ENCODE measurements at regions not wholly inside any gene's neighbourhood (a gene's known extent, or its start where the extent isn't known, plus 50 kb on each side); places are given as distances from the start of the nearest gene placed in this dataset.

DNA sequence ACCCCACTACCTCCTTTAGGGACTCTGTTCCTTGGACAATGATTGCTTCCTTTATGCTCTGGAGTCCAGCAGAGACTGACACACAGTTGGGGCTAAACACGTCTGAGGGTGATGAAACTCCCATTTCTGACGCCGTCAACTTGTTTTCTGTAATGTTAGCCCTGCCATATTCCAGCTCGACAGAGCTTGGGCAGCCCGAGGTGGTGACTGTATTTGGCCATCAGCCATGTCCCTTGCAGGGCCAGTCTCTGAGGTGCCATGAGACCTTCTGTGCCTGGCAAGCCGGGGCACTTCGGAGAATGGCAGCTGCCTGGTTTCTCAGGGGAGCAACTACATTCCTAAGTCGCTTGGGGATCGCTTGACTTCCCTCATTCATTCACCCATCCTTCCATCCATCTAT, 278.9 kb upstream of the TNRC6C start:
- POLR2A ChIA-PET, result no interaction called here
- DNase-seq (no peak), ATAC-seq (ENCODE audit: low read depth) (no peak)
- H3K4me1 Mint-ChIP-seq, result no peaks in the 10 kb centered on the region
- no peak overlapping the region for H3K27ac Mint-ChIP-seq
- H3K4me3 Mint-ChIP-seq, result no peak overlapping the region
- H3K27me3 Mint-ChIP-seq, result no peaks in the 10 kb centered on the region
- peaks cover 7% of the 10 kb centered on the region for H3K36me3 Mint-ChIP-seq
- no peaks in the 10 kb centered on the region for H3K9me3 Mint-ChIP-seq

DNA sequence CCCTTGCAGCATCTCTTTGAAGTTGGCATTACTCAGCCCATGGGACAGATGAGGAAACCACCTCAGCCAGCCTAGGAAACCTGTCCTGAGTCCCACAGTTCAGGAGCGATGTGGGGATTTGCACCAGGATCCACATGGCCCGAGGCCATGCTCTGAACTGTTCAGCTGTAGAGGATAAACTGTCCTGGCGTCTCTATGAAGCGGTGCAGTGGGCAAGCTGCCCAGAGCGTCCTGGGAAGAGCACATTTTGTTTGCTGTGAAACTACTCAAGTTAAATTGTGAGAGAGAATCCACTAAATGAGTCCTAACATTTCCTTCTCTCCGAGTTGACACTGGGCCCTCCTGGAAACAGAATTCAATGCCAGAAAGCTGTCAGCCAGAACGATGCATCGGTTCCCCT, 276.6 kb upstream of the TNRC6C start:
- no peak for DNase-seq

DNA sequence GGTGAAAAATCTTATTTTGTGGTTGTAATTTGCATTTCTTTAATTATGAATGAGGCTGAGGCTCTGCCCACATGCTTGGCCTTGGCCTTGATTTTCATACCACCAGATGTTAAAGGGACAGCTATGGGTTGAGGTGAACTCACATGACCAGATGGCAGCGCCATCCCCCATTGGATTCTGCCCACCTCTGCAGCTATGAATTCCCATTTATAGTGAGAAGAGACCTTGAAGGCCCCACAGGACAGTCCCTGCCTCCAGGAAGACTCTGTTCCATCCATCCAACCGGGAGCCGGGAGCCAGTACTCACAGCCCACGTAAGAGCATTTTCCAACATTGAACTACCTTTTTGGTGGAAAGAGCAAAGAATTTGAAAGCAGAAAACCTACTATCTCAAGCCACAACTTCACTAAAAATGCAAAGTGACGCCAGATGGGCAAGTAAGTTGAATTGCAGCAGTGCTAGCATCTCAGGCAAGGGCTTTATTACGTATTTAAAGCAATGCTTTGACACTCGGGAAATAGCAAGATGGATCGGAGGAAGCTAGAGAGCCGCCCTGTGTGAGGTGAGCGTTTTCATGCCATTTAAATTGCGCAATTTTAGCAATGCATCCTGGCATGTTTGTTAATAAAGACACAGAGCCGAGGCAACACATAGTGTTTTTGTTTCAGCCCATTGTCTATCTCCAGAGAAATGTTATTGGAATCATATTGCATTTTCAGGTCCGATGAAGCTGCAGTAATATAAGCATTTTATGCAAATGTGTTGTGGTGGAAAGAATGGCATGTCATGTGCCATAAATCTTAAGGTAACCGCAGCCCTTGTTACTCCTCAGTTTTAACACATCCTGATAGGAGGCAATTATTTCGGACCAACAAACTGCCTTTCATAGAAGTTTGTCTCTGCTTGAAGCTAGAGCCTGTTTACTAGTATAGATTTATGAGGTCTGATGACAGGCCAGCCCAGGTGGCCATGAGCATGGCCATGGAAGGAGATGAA, 273.4 kb upstream of the TNRC6C start:
- peaks cover 1% of the 10 kb centered on the region for H3K36me3 Mint-ChIP-seq
- POLR2A ChIA-PET, result no interaction called here
- DNase-seq (no peak), ATAC-seq (ENCODE audit: low read depth) (no peak)
- H3K27ac Mint-ChIP-seq, result no peak overlapping the region
- H3K9me3 Mint-ChIP-seq, result no peaks in the 10 kb centered on the region
- H3K4me3 Mint-ChIP-seq, result no peak overlapping the region
- peaks cover under 1% of the 10 kb centered on the region for H3K4me1 Mint-ChIP-seq
- H3K27me3 Mint-ChIP-seq, result peaks cover 3% of the 10 kb centered on the region

More for the DNA sequence above, 276.6 kb upstream of the TNRC6C start:
- no peaks in the 10 kb centered on the region for H3K9me3 Mint-ChIP-seq
- H3K36me3 Mint-ChIP-seq, result peaks cover 5% of the 10 kb centered on the region
- ATAC-seq (ENCODE audit: low read depth), result no peak
- no peaks in the 10 kb centered on the region for H3K27me3 Mint-ChIP-seq
- no peak overlapping the region for H3K4me3 Mint-ChIP-seq
- H3K4me1 Mint-ChIP-seq, result no peaks in the 10 kb centered on the region
- POLR2A ChIA-PET, result no interaction called here
- no peak overlapping the region for H3K27ac Mint-ChIP-seq

DNA sequence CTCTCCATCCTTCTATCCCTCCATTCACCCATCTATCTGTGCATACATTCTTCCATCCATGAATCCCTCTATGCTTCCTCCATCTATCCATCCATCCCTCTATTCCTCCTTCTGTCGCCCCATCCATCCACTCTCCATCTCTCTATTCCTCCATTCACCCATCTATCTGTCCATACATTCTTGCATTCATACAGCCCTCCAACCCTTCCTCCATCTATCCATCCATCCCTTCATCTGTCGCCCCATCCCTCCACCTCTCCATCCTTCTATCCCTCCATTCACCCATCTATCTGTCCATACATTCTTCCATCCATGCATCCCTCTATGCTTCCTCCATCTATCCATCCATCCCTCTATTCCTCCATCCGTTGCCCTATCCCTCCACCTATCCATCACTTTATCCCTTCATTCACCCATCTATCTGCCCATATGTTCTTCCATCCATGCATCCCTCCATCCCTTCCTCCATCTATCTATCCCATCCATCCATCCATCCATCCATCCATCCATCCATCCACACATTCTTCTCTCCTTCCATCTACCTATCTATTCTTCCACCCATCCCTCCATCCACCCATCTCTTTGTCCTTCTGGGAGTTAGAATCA, 272.5 kb upstream of the TNRC6C start:
- Mint-ChIP-seq H3K9me3 (no peaks in the 10 kb centered on the region), H3K4me1 (peaks cover 6% of the 10 kb centered on the region), H3K27me3 (peaks cover 3% of the 10 kb centered on the region), H3K36me3 (peaks cover 1% of the 10 kb centered on the region), H3K27ac (no peak overlapping the region), H3K4me3 (no peak overlapping the region)
- POLR2A ChIA-PET, result no interaction called here
- DNase-seq (no peak), ATAC-seq (ENCODE audit: low read depth) (no peak)

DNA sequence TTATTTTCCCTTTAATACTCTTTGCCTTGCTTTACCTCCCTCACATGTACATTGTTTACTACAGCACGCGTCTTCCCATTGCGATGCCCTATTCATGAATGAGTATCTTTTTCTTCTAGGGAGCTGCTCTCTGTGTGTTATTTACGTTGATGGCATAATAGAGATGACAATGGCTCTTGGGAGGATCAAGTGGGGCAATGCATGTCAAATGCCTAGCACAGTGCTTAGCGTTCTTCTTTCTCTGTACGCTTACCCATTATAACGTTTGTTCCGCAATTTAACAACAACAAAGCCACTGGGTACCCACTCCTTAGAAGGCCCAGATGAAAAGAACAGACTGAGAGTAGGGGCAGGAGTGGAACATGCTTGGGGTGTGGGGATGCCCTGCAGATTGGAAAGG, 271.6 kb upstream of the TNRC6C start:
- no peak for DNase-seq
- POLR2A ChIA-PET, result no interaction called here
- peaks cover 13% of the 10 kb centered on the region for H3K4me1 Mint-ChIP-seq
- no peak overlapping the region for H3K27ac Mint-ChIP-seq
- ATAC-seq (ENCODE audit: low read depth), result no peak
- H3K4me3 Mint-ChIP-seq, result no peak overlapping the region
- H3K27me3 Mint-ChIP-seq, result peaks cover 5% of the 10 kb centered on the region
- H3K9me3 Mint-ChIP-seq, result no peaks in the 10 kb centered on the region
- peaks cover 1% of the 10 kb centered on the region for H3K36me3 Mint-ChIP-seq

DNA sequence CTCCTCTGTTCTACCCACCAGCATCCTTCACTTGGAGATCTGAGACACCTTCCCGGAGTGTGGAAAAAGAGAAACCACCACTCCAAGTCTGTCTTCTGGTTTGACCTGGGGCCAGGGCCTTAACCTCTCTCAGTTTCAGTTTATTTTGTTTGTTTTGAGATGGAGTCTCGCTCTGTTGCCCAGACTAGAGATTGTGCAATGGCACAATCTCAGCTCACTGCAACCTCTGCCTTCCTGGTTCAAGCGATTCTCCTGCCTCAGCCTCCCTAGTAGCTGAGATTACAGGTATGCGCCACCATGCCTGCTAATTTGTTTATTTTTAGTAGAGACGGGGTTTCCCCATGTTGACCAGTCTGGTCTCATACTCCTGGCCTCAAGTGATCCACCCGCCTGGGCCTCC, 271.1 kb upstream of the TNRC6C start:
- DNase-seq, result no peak
- Mint-ChIP-seq H3K9me3 (no peaks in the 10 kb centered on the region), H3K4me1 (peaks cover 18% of the 10 kb centered on the region), H3K27me3 (peaks cover 5% of the 10 kb centered on the region), H3K4me3 (no peak overlapping the region), H3K36me3 (peaks cover 1% of the 10 kb centered on the region), H3K27ac (no peak overlapping the region)
- POLR2A ChIA-PET, result no interaction called here
- ATAC-seq (ENCODE audit: low read depth), result no peak

DNA sequence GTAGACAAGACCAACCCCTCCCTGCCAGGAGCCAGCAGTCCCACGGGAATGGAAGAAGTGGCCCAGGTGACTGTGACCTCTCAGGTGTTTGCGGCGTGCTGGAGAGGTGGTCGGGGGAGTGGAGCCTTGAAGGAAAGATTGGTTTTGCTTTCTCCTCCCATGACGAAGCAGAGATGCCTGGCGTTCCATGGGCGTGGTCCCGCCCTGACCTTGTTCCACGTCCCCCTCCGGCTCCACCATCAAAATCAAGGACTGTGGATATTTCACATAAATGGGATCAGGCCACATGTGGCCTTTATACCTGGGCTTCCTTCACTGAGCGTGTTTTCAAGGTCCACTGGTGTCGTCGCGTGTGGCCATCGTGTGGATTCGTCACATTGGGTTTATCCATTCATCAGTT, 270.6 kb upstream of the TNRC6C start:
- peaks cover 5% of the 10 kb centered on the region for H3K27me3 Mint-ChIP-seq
- H3K4me1 Mint-ChIP-seq, result peaks cover 21% of the 10 kb centered on the region
- no peaks in the 10 kb centered on the region for H3K36me3 Mint-ChIP-seq
- POLR2A ChIA-PET, result no interaction called here
- no peak overlapping the region for H3K27ac Mint-ChIP-seq
- DNase-seq (no peak), ATAC-seq (ENCODE audit: low read depth) (no peak)
- no peaks in the 10 kb centered on the region for H3K9me3 Mint-ChIP-seq
- no peak overlapping the region for H3K4me3 Mint-ChIP-seq

DNA sequence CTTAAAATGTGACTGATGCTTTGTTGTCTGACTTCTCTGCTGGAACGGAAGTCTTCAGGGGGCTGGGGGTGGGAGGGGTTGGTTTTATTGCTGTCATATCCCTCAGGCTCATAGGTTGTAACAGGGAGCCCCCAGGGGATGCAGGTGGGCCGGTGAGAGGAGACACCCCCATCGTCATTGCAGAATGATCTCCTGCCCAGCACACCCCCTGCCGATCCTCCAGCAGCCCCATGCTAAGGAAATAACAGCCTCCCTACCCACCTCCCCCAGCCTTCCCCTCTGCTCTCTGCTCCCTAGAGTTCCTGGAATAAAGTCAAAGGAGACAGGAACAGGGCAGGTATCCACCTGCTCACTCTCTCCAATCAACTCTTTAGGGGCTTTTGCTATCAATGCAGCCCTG, 270.1 kb upstream of the TNRC6C start:
- DNase-seq (no peak), ATAC-seq (ENCODE audit: low read depth) (no peak)
- H3K9me3 Mint-ChIP-seq, result no peaks in the 10 kb centered on the region
- H3K4me3 Mint-ChIP-seq, result no peak overlapping the region
- H3K36me3 Mint-ChIP-seq, result no peaks in the 10 kb centered on the region
- no peak overlapping the region for H3K27ac Mint-ChIP-seq
- peaks cover 21% of the 10 kb centered on the region for H3K4me1 Mint-ChIP-seq
- H3K27me3 Mint-ChIP-seq, result peaks cover 5% of the 10 kb centered on the region
- POLR2A ChIA-PET, result no interaction called here

DNA sequence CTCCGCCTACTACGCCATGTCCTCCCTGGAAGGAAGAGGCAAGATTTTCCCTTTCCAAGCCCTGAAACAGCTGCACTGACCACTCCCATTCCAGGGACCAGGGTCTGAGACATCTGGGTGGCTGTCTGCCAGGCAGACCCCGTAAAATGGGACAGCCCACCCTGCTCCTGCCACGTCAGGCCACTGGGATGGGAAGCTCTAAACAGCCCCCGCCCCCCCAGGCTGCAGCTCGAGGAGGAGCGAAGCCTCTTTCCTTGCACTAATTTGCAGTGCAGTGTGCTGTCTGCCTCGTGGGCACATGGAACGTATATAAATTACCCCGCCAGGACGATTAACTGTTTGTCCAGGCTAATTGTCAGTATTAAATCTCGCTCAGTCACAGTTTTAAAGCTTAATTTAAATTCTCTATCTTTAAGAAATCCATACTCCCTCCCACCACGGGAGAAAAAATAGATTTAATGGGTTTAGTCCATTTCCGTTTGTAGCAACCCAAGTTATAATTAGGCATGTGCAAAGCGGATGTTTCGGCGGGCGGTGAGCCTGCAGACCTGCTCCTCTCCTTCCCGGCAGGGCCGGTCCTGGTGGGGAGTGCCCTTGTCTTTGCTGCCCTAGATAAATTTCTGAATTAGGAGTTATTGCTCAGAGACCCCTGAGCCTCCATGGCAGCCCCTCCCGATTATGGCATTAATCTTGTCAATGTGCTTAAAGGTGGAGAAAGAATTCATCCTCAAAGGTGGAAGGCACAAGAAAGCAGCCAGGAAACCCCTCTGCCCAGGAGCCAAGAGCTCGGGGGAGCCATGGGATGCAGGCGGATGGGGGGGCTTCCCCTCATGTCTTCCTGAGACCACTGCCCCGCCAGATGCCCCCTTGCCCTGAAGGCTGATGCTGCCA, 268.0 kb upstream of the TNRC6C start:
- H3K9me3 Mint-ChIP-seq, result no peaks in the 10 kb centered on the region

DNA sequence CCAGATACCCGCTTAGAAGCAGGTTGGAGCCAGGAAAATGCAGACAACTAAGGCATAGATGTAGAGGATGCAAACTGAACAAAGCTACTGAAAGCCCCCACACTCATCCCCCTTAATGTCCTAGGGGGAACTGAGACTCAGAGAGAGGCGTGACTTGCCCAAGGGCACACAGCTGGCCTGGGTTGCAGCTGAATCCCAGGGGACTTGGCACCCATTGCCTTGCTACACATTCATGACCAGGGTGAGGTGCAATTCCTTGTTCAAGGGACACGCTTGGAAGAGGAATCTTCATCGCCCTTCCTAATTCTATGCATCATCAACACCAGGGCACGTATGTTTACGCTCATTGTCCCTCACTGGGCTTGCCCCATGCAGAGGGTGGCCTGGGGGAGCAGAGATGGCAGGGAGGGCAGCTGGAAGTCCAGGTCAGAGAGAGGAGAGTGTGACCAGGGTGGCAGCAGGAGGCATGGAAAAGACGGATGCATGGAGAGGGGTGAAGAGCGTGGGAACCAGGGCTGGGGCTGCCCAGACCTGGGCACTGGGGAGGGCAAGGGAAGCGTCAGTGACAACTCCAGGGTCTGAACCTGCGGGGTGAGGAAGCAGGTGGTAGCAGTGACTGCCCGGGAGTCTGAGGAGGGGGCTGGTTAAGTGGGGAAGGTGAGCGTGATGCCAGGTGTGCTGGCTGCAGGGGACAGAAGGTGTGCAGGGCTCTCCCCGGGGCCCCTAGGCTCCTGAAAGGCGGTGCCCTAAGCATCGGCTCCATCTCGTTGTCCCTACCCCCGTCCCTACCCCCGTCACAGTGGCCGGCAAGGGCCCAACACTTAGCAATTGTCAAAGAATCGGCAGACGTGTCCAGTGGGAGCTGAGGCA, 267.1 kb upstream of the TNRC6C start:
- Mint-ChIP-seq H3K9me3 (no peaks in the 10 kb centered on the region), H3K4me3 (no peak overlapping the region), H3K27me3 (peaks cover 28% of the 10 kb centered on the region), H3K27ac (peak overlapping the region; percentile 54), H3K4me1 (peaks cover 23% of the 10 kb centered on the region), H3K36me3 (no peaks in the 10 kb centered on the region)
- DNase-seq (no peak), ATAC-seq (ENCODE audit: low read depth) (no peak)
- POLR2A ChIA-PET, result interaction anchor here (0.7 kb wide), 1 partner anchor 25 kb away, joined by 3 read pairs; no protein-coding TSS in a partner anchor

More for the DNA sequence above, 268.0 kb upstream of the TNRC6C start:
- peaks cover 20% of the 10 kb centered on the region for H3K27me3 Mint-ChIP-seq
- no peak for DNase-seq
- peak overlapping the region; percentile 35 for H3K4me3 Mint-ChIP-seq
- ATAC-seq (ENCODE audit: low read depth), result peak; percentile 55
- POLR2A ChIA-PET, result interaction anchor here (1.3 kb wide), 1 partner anchor 23 kb away, joined by 8 read pairs; no protein-coding TSS in a partner anchor
- H3K27ac Mint-ChIP-seq, result peak overlapping the region; percentile 54
- peaks cover 21% of the 10 kb centered on the region for H3K4me1 Mint-ChIP-seq
- no peaks in the 10 kb centered on the region for H3K36me3 Mint-ChIP-seq

DNA sequence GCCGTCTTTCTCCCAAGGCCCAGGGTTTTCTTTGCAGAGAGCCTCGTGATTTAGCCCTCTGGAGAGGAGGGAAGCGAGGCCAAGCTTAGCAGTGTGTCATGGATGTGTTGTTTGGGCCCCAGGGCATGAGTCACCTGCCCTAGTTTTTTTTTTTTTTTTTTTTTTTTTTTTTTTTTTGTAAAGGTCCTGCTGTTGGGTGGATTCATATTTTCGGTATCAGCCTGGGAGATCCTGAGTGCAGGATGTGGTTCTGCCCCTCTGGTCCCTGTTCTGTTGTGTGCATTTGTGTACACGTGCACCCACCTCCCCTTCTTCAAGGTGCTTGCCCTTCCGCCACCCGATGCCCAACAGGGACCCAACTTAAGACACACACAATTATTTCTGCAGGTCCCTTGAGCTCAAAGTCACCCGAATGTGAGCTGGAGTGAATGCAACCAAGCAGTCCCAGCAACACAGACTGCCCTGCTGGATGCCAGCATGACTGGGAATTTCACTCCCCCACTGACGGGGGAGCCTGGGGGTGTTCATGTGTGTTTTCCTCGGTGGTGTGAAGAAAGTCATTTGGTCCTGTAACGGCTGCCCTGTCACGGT, 265.8 kb upstream of the TNRC6C start:
- peak overlapping the region; percentile 17 for H3K4me3 Mint-ChIP-seq
- peaks cover 31% of the 10 kb centered on the region for H3K27me3 Mint-ChIP-seq
- peaks cover 23% of the 10 kb centered on the region for H3K4me1 Mint-ChIP-seq
- ATAC-seq (ENCODE audit: low read depth) (peak; percentile 42), DNase-seq (no peak)
- H3K36me3 Mint-ChIP-seq, result no peaks in the 10 kb centered on the region
- no peaks in the 10 kb centered on the region for H3K9me3 Mint-ChIP-seq
- POLR2A ChIA-PET, result interaction anchor here (0.6 kb wide), 1 partner anchor 82 kb away, joined by 3 read pairs; no protein-coding TSS in a partner anchor
- H3K27ac Mint-ChIP-seq, result peak overlapping the region; percentile 65

DNA sequence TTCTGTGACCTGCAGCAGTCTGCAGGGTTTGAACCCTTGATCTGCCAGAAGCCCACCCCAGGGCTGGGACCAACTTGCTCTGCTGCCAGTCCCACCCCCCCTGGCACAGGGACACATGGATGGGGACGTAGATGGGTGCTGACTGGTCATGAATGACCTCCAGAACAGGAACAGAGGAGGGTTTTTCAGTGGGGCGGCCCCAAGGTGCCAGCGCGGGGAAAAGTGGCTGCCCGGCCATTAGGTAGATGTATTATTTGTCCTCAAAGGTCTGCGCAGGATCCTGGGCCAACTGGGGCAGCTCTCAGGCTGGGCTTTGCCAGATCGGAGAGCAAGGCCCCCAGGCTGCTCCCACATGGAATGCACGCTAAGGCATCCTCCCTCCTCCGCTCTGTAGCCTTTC, 265.2 kb upstream of the TNRC6C start:
- peaks cover 23% of the 10 kb centered on the region for H3K4me1 Mint-ChIP-seq
- no peaks in the 10 kb centered on the region for H3K9me3 Mint-ChIP-seq
- H3K4me3 Mint-ChIP-seq, result no peak overlapping the region
- DNase-seq (no peak), ATAC-seq (ENCODE audit: low read depth) (no peak)
- H3K36me3 Mint-ChIP-seq, result no peaks in the 10 kb centered on the region
- POLR2A ChIA-PET, result no interaction called here
- no peak overlapping the region for H3K27ac Mint-ChIP-seq
- H3K27me3 Mint-ChIP-seq, result peaks cover 32% of the 10 kb centered on the region

All from activated naive CD8-positive, alpha-beta T cell treated with anti-CD3 and anti-CD28 coated beads, Interleukin-2, amount 10 ng/mL, durations not matched to agents 7 days and 5 days (primary cell).